NCI-H1930 (cell line): ENCODE measurements at regions not wholly inside any gene's neighbourhood (a gene's known extent, or its start where the extent isn't known, plus 50 kb on each side); places are given as distances from the start of the nearest gene placed in this dataset.

Source experiments
- DNase-seq, 2 experiments: peaks; one replicate each; lab custom pipeline; 2025; lab: John Stamatoyannopoulos, UW

DNA sequence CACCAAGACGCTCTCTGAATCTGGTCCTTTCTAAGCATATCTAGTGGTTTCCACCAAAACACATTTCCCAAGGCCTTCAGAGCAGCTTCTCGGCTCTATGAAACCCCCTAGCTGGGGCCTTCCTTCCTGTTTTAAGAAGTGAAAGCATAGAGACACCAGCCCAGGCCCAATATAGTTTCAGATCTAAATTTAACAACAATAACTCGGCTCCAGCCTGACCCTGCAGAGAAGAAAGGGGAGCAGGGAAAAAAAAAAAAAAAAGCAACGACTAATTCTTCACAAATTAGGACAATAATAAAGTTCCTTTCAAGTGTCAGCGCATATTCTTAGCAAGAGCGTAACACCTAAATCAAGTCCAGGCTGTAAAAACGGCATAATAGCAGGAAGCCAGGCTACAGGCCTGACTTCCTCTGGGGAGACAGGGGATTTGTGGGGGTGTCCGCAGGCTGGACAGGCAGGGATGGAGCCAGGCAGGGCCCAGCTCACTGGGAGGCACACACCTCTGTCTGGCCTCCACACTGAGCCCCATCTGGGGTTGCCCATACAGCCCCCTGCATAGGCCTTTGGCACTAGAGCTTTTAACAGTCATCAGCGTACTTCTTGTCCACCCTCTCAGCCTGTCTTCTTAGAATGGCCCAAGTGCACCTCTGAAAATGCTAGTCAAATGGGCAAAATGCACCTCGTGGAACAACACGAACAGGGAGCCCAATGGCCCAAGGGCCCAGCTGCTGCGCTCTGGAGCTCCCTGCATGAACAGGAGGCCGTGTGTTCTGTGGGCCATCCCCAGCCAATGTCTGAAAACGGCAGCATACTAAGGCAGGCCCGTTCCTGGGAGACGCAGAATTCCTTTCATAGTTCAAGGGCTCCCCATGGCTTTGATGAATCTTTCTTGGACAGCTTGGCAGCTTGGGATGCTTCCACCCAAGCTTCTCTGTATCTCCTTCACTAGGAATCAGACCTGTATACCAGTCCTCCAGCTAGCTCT is 772.9 kb downstream of the MED13L start:
- DNase-seq: no peak

DNA sequence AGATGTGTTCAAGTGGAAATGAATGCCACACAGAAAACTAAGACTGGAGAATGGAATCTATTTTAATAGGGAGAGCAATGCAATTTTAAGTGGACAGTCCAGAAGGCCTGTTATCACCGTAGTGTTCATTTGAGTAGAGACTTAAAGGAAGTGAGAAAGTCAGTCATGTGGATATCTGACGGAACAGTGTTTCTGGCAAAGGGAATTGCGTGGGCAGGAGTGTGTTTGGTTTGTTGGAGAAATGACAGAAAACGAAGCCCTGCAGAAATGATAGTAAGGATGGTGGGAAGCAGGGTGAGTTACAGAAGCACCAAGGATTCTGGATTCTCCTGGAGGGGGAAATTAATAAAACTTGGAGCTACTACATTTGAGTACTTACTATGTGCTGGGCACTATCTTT is 776.6 kb downstream of the MED13L start:
- DNase-seq: no peak

- DNase-seq: no peak
These were observed 782.2 kb downstream of the MED13L start for GRCh38 chr12:115495300-115495699.

- no peak for DNase-seq
These were observed 784.9 kb downstream of the MED13L start for GRCh38 chr12:115492553-115492952.

DNA sequence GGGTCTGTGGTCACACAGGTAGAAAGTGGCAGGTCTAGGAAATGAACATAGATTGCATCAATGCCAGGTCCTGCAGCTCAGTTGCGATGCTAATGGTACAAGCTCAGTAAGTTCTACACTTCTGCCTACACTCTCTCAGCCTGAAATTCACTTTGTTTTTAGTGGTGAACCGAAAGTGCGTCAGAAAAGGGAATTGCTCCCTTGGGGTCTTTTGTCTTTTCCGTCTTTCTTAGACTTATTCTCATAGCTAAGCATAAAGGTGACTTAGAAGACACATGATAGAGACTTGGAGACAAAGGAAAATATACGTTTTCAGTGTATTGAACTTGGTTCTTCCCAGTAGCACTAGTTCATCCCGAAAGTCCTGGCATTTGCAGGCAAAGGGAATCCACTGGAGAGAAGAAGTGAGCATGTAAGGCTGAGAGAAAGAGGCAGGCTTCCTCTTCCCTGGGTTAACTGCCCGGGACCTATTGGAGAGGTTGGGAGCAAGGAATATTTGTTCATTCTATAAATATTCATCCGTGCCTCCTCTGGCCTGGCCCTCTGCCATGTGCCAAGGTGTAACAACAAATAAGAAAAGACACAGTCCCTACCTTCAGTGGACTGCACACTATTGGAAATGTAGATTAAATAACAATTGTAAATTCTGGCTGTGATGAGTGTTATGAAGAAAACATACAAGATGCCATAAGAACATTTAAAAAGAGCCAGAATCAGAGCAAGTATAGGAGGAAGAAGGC is 785.8 kb downstream of the MED13L start:
- no peak for DNase-seq

GRCh38 chr12:115489253-115489652 is 788.2 kb downstream of the MED13L start:
- DNase-seq: no peak

DNA sequence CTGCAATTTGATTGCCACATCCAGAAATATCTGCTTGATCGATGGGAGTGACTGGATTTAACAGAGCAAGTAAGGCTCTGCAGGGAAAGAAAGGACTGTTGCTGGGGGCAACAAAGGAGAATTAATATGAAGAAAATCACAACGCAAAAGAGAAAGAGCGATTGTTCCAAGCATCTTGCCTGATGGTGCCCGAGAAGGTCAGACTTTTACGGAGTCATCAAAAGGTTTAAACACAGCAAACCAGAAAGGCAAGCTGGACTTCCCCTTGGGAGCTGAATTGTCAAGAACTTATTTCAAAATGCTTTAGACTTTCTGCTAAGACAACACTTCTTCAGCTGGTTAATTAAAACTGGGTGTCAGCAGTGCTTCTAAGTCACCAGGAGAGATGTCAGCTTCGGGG is 791.5 kb downstream of the MED13L start:
- DNase-seq: no peak

- DNase-seq: peak in 1 of 2 experiments; percentile 40
These were observed 792.0 kb downstream of the MED13L start for GRCh38 chr12:115485503-115485902.

GRCh38 chr12:115482943-115483342 is 794.5 kb downstream of the MED13L start:
- DNase-seq: no peak

GRCh38 chr12:115481141-115481540 is 796.4 kb downstream of the MED13L start:
- no peak for DNase-seq

GRCh38 chr12:115478505-115478904 is 794.5 kb upstream of the TBX3 start:
- DNase-seq: no peak

DNA sequence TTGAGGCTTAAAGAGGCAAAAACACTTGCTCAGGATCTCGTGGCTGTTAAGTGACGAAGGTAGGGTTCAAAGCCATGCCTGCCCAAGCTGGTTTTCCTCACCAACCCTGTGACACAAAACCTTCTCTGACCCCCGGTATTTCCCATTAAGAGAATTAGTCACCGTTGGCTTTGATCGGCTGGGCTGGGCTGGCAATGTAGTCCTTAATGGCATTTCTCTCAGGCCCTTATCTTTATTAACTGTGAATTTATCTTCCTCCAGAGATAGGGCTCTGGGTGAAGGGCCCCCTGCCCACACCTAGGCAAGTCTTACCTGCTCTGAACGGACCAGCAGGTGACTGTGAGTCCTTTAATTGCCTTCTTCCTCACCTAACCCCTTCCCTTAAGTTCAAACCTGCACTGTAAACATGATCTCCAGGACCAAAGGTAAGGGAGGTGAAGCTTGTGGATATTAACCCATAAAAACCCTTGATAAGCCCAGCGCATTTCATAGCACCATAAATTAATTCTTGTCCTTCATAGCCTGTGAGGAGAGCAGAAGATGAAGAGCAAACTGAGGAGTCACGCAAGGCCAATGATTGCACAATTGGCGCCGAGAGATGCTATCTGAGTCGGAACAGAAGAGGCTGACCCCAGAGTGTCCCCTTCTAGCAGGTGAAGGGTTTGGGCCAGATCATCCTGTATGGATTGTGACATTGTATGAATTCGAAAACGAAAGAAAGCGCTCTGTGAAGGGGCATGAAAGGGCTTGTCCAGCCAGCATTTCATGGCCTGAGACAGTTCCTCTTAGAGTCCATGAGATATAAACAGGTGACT is 790.8 kb upstream of the TBX3 start:
- no peak for DNase-seq

- DNase-seq: no peak
These were observed 789.4 kb upstream of the TBX3 start for GRCh38 chr12:115473257-115473956.

DNA sequence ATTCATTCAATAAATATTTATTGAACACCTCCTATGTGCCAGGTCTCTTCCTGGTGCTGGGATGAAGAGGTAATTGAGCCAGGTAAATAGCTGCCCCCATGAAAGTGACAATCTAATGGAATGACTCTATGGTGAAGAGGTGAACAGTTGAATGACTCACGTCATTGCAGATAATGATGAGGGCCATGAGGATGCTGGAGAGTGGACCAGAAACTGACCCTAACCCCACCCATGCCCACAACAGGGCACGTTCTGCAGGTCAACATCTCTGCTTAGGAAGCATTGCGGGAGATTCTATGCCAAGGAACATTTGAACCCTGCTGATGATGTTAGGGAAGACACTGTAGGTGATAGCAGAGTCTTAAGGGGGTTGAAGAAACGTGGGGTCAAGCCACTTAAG is 788.9 kb upstream of the TBX3 start:
- no peak for DNase-seq

- no peak for DNase-seq
These were observed 787.0 kb upstream of the TBX3 start for GRCh38 chr12:115470977-115471376.

DNA sequence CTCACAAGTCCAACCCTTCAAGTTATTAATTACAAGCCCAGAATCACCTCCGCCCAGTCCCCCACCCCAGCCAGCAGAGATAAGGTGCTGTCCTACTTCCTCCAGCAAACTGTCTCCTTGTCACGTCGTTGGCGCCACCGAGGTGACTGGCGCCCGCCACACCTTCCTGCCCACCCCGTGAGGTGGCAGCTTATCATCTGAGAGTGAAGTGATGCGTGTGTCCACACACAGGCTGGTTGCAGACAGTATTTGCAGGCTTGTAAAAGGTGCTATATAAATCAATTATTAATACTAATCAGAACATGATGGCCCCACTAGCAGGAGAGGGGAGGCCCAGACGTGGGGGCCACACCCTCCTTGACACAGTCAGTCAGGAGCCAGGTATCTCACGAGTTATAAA is 786.6 kb upstream of the TBX3 start:
- no peak for DNase-seq

DNA sequence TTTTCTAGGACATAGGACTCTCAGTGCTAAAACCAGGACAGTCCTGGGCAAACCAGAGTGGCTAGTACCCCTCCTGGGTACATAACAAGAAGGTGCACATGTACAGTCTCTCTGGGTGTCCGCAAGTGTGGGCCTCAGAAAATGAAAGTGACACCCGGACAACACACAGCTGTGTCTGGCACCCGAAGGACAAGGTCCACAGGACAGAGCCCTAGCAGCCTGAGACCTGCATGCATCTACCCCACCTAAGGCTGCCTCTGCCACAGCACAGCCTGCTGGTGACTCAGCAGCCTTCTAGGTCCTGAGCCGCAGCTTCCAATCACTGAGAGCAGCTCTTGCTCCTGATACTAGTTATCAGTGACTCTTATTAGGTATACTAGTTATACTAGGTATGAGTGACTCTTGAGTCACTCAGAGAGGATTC is 784.1 kb upstream of the TBX3 start:
- no peak for DNase-seq

GRCh38 chr12:115467531-115467930 is 783.6 kb upstream of the TBX3 start:
- DNase-seq: no peak

- no peak for DNase-seq
These were observed 782.1 kb upstream of the TBX3 start for GRCh38 chr12:115466076-115466475.

DNA sequence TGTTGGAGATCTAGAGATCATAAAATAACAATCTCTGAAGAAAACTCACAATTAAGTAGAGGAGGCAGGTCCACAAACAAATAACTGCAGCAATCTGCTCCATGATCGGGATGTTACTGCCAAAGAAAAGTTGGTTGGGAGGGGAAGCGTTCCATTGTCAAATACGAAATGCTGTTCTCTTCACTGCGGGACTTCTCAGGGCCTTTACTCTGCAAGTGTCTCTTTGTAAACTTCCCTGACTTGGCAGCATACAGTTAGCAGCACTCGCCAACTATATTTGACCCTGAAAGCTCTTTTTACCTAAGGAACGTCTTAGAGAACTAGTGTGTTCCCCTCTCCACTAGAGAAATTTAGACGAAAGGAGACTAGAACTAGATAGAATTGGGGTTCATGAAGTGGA is 780.7 kb upstream of the TBX3 start:
- no peak for DNase-seq

DNA sequence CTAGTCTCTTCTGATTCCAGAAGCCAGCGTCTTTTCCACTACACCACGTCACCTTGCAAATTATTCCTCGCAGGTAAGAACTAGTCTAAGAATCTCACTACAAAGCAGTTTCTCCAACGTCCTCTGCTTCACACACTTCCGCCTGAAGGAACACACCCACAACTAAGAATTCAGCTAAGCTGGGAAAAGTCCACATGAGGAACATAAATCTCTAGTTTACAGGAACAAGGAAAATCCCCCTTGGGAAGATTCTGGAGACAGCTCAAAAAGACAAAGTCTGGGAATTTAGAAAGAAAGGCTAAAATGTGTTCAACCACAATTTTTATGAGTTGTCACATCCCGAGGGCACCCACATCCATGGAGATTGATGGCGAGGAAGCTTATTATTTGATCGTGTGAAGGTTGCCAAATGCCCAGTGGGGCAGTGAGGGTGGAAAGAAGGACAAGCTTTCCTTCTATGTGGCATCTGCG is 780.2 kb upstream of the TBX3 start:
- DNase-seq: no peak
